ENCODE measurements at regions not wholly inside any gene's neighbourhood (a gene's known extent, or its start where the extent isn't known, plus 50 kb on each side); places are given as distances from the start of the nearest gene placed in this dataset.

GRCh38 chr10:85537561-85537960 lies 829.0 kb downstream of the GRID1 start:
- Histone ChIP-seq H3K79me2 (ENCODE audit: insufficient read depth, low read length) (no peaks in the 10 kb centered on the region), H3K9ac (ENCODE audit: low read depth, low read length, poor library complexity, severe bottlenecking) (no peak overlapping the region), H3K4me3 (ENCODE audit: low read length, poor library complexity, severe bottlenecking) (no peak overlapping the region), H2AFZ (ENCODE audit: low read length) (no peak overlapping the region), H3K36me3 (ENCODE audit: insufficient read depth, low read length) (no peaks in the 10 kb centered on the region), H3K9me3 (ENCODE audit: insufficient read depth, low read depth, low read length) (no peaks in the 10 kb centered on the region), H4K20me1 (ENCODE audit: insufficient read depth, low read length, poor library complexity, severe bottlenecking) (no peaks in the 10 kb centered on the region), H3K4me1 (ENCODE audit: insufficient read depth, low read length, poor library complexity, severe bottlenecking) (no peaks in the 10 kb centered on the region), H3F3A (ENCODE audit: low read depth) (no peaks in the 10 kb centered on the region), H3K4me2 (ENCODE audit: low read depth, low read length, poor library complexity, severe bottlenecking) (no peak overlapping the region), H3K9me2 (replicated peaks; ENCODE audit: low read depth, low read length) (no peaks in the 10 kb centered on the region), H3K27me3 (ENCODE audit: insufficient read depth, low read length, poor library complexity, severe bottlenecking) (no peaks in the 10 kb centered on the region)
- TF ChIP-seq CTCF (conservative IDR thresholded peaks at IDR 0.05; ENCODE audit: low read length) (no peak), EZH2phosphoT487 (IDR thresholded peaks at IDR 0.05; ENCODE audit: borderline replicate concordance) (no peak)

- H3K4me2 ChIP-seq (ENCODE audit: low read depth, low read length, poor library complexity, severe bottlenecking), result no peak overlapping the region
- no peak for TF ChIP-seq EZH2phosphoT487 (IDR thresholded peaks at IDR 0.05; ENCODE audit: borderline replicate concordance)
- no peak for TF ChIP-seq CTCF (conservative IDR thresholded peaks at IDR 0.05; ENCODE audit: low read length)
- H4K20me1 ChIP-seq (ENCODE audit: insufficient read depth, low read length, poor library complexity, severe bottlenecking), result no peaks in the 10 kb centered on the region
- no peaks in the 10 kb centered on the region for H3K79me2 ChIP-seq (ENCODE audit: insufficient read depth, low read length)
- H3K36me3 ChIP-seq (ENCODE audit: insufficient read depth, low read length), result no peaks in the 10 kb centered on the region
- H3K4me1 ChIP-seq (ENCODE audit: insufficient read depth, low read length, poor library complexity, severe bottlenecking), result no peaks in the 10 kb centered on the region
- no peaks in the 10 kb centered on the region for H3K9me3 ChIP-seq (ENCODE audit: insufficient read depth, low read depth, low read length)
- H2AFZ ChIP-seq (ENCODE audit: low read length), result no peak overlapping the region
- H3K27me3 ChIP-seq (ENCODE audit: insufficient read depth, low read length, poor library complexity, severe bottlenecking), result no peaks in the 10 kb centered on the region
- H3F3A ChIP-seq (ENCODE audit: low read depth), result no peaks in the 10 kb centered on the region
- H3K4me3 ChIP-seq (ENCODE audit: low read length, poor library complexity, severe bottlenecking), result no peak overlapping the region
- H3K9me2 ChIP-seq (replicated peaks; ENCODE audit: low read depth, low read length), result no peaks in the 10 kb centered on the region
- no peak overlapping the region for H3K9ac ChIP-seq (ENCODE audit: low read depth, low read length, poor library complexity, severe bottlenecking)
Measured at GRCh38 chr10:85538601-85539000, 828.0 kb downstream of the GRID1 start.

- Histone ChIP-seq H3K36me3 (ENCODE audit: insufficient read depth, low read length) (no peaks in the 10 kb centered on the region), H3K9ac (ENCODE audit: low read depth, low read length, poor library complexity, severe bottlenecking) (no peak overlapping the region), H3K9me3 (ENCODE audit: insufficient read depth, low read depth, low read length) (no peaks in the 10 kb centered on the region), H3K4me2 (ENCODE audit: low read depth, low read length, poor library complexity, severe bottlenecking) (no peak overlapping the region), H3K27me3 (ENCODE audit: insufficient read depth, low read length, poor library complexity, severe bottlenecking) (no peaks in the 10 kb centered on the region), H3K9me2 (replicated peaks; ENCODE audit: low read depth, low read length) (no peaks in the 10 kb centered on the region), H3K79me2 (ENCODE audit: insufficient read depth, low read length) (no peaks in the 10 kb centered on the region), H4K20me1 (ENCODE audit: insufficient read depth, low read length, poor library complexity, severe bottlenecking) (no peaks in the 10 kb centered on the region), H3K4me1 (ENCODE audit: insufficient read depth, low read length, poor library complexity, severe bottlenecking) (no peaks in the 10 kb centered on the region), H3K4me3 (ENCODE audit: low read length, poor library complexity, severe bottlenecking) (no peak overlapping the region), H3F3A (ENCODE audit: low read depth) (no peaks in the 10 kb centered on the region), H2AFZ (ENCODE audit: low read length) (no peak overlapping the region)
- no peak for TF ChIP-seq EZH2phosphoT487 (IDR thresholded peaks at IDR 0.05; ENCODE audit: borderline replicate concordance)
- TF ChIP-seq CTCF (conservative IDR thresholded peaks at IDR 0.05; ENCODE audit: low read length), result no peak
Measured at GRCh38 chr10:85542152-85542551, 824.4 kb downstream of the GRID1 start.

All from Loucy (cell line).